Stimulated activated naive CD8-positive, alpha-beta T cell treated with anti-CD3 and anti-CD28 coated beads, Interleukin-15, Interleukin-2, amounts not matched to agents 100 ng/mL and 50 ng/mL, for 24 hours (primary cell): ENCODE measurements at regions not wholly inside any gene's neighbourhood (a gene's known extent, or its start where the extent isn't known, plus 50 kb on each side); places are given as distances from the start of the nearest gene placed in this dataset.

Experiments
- H3K27ac Mint-ChIP-seq: one replicate; pipeline ENCODE4 v1.8.0; 2021; ENCODE audit warnings: mild to moderate bottlenecking, mixed read lengths
- H3K27me3 Mint-ChIP-seq: one replicate; pipeline ENCODE4 v1.8.0; 2021; ENCODE audit warnings: mixed read lengths
- H3K36me3 Mint-ChIP-seq: one replicate; pipeline ENCODE4 v1.8.0; 2021; ENCODE audit warnings: low read depth, mixed read lengths
- H3K4me1 Mint-ChIP-seq: one replicate; pipeline ENCODE4 v1.8.0; 2021; ENCODE audit warnings: low read depth, mixed read lengths
- H3K4me3 Mint-ChIP-seq: one replicate; pipeline ENCODE4 v1.8.0; 2021; ENCODE audit warnings: mild to moderate bottlenecking, mixed read lengths
- H3K9me3 Mint-ChIP-seq: one replicate; pipeline ENCODE4 v1.8.0; 2021; ENCODE audit warnings: mixed read lengths

DNA sequence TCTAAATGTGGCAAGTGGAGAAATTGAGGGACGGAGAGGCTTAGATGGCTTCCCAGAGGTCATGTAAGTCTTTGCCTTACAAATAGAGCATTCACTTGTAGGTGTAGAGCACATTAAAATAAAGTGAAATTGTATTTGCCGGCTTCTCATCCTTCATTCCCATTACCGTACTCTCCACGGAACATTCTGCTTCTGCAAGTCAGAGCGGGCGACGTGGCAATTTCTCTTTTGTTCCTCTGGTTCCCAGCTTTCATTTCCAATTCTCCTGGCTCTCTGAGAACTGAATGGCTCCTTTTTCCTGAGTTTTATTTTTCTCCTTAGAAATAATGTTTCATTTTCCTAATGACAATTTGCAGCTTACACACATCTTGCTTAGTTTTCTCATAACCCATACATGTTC, 51.3 kb upstream of the PFKP start:
- Mint-ChIP-seq H3K4me3 (no peak overlapping the region), H3K36me3 (no peaks in the 10 kb centered on the region), H3K9me3 (peaks cover 4% of the 10 kb centered on the region), H3K27ac (no peak overlapping the region), H3K4me1 (no peaks in the 10 kb centered on the region), H3K27me3 (peaks cover 21% of the 10 kb centered on the region)

- Mint-ChIP-seq H3K4me1 (no peaks in the 10 kb centered on the region), H3K27me3 (peaks cover 21% of the 10 kb centered on the region), H3K36me3 (no peaks in the 10 kb centered on the region), H3K9me3 (peaks cover 4% of the 10 kb centered on the region), H3K27ac (no peak overlapping the region), H3K4me3 (no peak overlapping the region)
Measured at GRCh38 chr10:3014968-3015367, 52.4 kb upstream of the PFKP start.

DNA sequence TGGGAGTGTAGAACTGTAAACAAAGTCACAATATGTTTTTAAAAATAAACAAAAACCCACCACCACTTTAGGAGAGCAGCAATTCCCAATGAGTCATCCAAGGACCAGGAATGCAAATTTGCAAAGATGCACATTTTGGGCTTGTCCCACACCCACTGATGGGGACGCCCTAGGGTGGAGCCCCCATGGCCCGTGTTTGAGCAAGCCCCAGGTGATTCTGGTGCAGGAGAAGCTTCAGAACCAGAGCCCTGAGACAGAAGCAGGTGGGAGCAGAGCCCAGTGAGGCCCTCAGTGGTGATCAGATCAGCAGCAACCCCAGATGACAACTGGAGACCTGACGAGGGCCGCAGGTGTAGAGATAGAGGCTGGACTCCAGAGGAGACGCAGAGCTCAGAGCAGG, 55.1 kb upstream of the PFKP start:
- no peaks in the 10 kb centered on the region for H3K4me1 Mint-ChIP-seq
- H3K4me3 Mint-ChIP-seq, result no peak overlapping the region
- no peaks in the 10 kb centered on the region for H3K36me3 Mint-ChIP-seq
- H3K9me3 Mint-ChIP-seq, result peaks cover 4% of the 10 kb centered on the region
- H3K27me3 Mint-ChIP-seq, result peaks cover 36% of the 10 kb centered on the region
- H3K27ac Mint-ChIP-seq, result no peak overlapping the region

DNA sequence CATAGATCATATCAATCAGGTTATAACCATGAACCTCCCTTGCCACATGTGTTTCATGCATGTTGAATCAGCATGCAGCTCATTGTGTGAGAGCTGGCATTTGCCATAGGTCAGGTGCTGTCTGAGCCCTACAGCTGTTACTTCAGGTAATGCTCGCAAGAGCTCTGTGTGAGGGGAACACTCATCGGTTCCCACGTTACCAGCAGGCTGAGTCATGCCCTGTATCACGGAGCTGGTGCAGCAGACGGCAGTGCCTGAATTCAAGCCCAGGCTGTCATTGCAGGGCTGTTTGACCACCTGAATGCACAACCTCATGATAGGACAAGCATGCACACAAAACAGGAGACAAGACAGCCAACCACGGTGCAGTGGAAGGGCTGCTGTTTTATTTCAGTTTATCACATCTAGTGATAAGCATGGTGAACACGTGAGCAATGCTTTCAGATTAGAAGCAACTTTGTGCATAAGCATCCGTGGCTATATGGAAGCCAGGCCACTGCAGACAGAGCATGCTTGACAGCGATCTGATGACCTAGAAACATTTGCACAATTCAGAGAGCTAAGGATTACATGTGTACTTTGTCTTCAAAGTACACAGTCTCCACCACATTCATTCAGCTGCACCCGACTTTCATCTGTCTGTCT, 56.4 kb upstream of the PFKP start:
- Mint-ChIP-seq H3K4me1 (no peaks in the 10 kb centered on the region), H3K27ac (no peak overlapping the region), H3K36me3 (no peaks in the 10 kb centered on the region), H3K4me3 (no peak overlapping the region), H3K27me3 (peaks cover 44% of the 10 kb centered on the region), H3K9me3 (peaks cover 4% of the 10 kb centered on the region)

DNA sequence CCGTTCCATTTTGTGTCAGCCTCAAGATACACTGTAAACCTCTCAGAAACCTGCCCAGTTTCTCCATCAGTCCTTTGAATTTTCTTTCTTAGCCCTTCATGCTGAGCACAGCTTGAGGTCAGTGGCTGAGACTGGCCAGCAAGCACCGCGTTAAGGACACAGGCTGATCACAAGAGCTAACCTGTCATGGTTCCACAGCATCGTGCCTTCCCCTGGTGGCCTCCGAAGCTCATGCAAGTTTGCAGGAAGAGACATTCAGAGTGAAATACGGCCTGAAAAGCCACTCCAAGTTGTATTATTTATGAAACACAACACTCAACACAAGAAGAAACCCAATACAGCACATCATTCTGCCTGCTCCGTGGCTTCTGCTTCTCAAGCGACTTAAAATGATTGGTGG, 57.0 kb upstream of the PFKP start:
- Mint-ChIP-seq H3K27ac (no peak overlapping the region), H3K27me3 (peaks cover 44% of the 10 kb centered on the region), H3K4me1 (no peaks in the 10 kb centered on the region)

GRCh38 chr10:3009341-3009740, 58.0 kb upstream of the PFKP start:
- Mint-ChIP-seq H3K27ac (no peak overlapping the region), H3K4me3 (no peak overlapping the region), H3K9me3 (peaks cover 4% of the 10 kb centered on the region), H3K36me3 (no peaks in the 10 kb centered on the region), H3K27me3 (peaks cover 44% of the 10 kb centered on the region), H3K4me1 (no peaks in the 10 kb centered on the region)

More for the DNA sequence above, 57.0 kb upstream of the PFKP start:
- no peak overlapping the region for H3K4me3 Mint-ChIP-seq
- no peaks in the 10 kb centered on the region for H3K36me3 Mint-ChIP-seq
- peaks cover 4% of the 10 kb centered on the region for H3K9me3 Mint-ChIP-seq

GRCh38 chr10:3008518-3009195, 58.7 kb upstream of the PFKP start:
- no peak overlapping the region for H3K27ac Mint-ChIP-seq
- H3K9me3 Mint-ChIP-seq, result peaks cover 4% of the 10 kb centered on the region
- peaks cover 42% of the 10 kb centered on the region for H3K27me3 Mint-ChIP-seq

GRCh38 chr10:3006607-3007006, 60.7 kb upstream of the PFKP start:
- Mint-ChIP-seq H3K27me3 (peaks cover 34% of the 10 kb centered on the region), H3K4me1 (no peaks in the 10 kb centered on the region), H3K36me3 (no peaks in the 10 kb centered on the region), H3K27ac (no peak overlapping the region), H3K9me3 (no peaks in the 10 kb centered on the region), H3K4me3 (no peak overlapping the region)

More at GRCh38 chr10:3008518-3009195, 58.7 kb upstream of the PFKP start:
- Mint-ChIP-seq H3K4me1 (no peaks in the 10 kb centered on the region), H3K36me3 (no peaks in the 10 kb centered on the region), H3K4me3 (no peak overlapping the region)

DNA sequence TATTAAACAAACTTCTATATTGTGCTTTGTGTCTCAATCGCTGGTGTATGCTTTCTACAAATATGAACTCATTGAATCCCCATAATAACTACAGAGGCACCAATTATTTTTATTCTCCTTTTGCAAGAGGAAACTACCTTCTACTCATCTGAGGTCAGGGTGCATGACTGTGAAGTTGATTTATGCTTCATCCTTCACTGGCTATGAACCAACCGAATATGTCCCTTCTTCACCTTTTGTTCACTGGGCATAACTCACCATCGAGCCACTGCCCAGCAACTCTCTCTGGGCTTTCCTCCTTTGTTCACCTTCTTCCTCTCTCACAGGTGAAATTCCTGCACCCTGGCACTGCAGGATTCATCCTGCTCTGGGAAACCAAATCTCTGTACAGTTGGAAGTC, 61.3 kb upstream of the PFKP start:
- no peaks in the 10 kb centered on the region for H3K9me3 Mint-ChIP-seq
- H3K27ac Mint-ChIP-seq, result no peak overlapping the region
- peaks cover 34% of the 10 kb centered on the region for H3K27me3 Mint-ChIP-seq
- no peaks in the 10 kb centered on the region for H3K36me3 Mint-ChIP-seq
- H3K4me1 Mint-ChIP-seq, result no peaks in the 10 kb centered on the region
- no peak overlapping the region for H3K4me3 Mint-ChIP-seq

DNA sequence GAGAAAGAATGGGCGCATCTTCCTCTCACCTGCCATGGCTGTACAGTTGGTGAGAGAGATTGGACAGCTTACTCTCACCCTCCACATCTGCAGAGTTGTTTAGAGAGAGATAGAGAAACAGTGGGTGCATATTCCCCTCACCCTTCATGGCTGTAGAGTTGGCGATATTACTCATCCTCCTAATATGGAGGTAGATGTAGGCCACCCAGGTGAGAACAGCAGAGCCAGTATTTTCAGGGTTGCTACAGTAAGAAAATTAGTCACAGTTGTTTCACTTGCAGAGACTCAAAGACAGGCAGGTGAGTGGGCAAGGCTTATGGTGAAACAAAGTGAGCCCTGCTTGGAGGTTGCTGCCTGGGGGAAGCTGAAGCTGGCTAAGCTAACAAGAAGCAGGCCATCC, 65.0 kb upstream of the PFKP start:
- Mint-ChIP-seq H3K4me1 (no peaks in the 10 kb centered on the region), H3K36me3 (no peaks in the 10 kb centered on the region), H3K4me3 (no peak overlapping the region)

DNA sequence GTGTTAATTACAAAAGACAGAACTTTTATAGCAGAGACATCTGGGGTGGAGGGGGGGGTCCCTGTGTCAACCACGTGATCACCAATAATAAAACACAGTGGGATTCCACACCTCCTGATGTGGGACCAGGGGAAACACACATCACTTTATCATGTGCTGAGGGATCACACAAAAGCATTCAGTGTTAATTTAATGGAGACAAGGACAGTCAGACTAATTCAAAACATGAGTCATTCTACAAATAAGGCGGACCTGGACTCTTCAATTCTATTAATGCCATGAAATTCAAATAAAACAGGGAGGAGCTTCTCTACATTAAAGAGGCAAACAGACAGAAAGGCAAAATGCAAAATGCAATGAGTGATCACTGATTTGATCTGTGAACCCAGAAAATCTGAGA, 67.3 kb upstream of the PFKP start:
- no peak overlapping the region for H3K27ac Mint-ChIP-seq
- H3K4me3 Mint-ChIP-seq, result no peak overlapping the region
- no peaks in the 10 kb centered on the region for H3K4me1 Mint-ChIP-seq
- H3K36me3 Mint-ChIP-seq, result no peaks in the 10 kb centered on the region
- H3K9me3 Mint-ChIP-seq, result no peaks in the 10 kb centered on the region
- H3K27me3 Mint-ChIP-seq, result peaks cover 8% of the 10 kb centered on the region

More for the DNA sequence above, 65.0 kb upstream of the PFKP start:
- Mint-ChIP-seq H3K27ac (no peak overlapping the region), H3K9me3 (no peaks in the 10 kb centered on the region), H3K27me3 (peaks cover 12% of the 10 kb centered on the region)

DNA sequence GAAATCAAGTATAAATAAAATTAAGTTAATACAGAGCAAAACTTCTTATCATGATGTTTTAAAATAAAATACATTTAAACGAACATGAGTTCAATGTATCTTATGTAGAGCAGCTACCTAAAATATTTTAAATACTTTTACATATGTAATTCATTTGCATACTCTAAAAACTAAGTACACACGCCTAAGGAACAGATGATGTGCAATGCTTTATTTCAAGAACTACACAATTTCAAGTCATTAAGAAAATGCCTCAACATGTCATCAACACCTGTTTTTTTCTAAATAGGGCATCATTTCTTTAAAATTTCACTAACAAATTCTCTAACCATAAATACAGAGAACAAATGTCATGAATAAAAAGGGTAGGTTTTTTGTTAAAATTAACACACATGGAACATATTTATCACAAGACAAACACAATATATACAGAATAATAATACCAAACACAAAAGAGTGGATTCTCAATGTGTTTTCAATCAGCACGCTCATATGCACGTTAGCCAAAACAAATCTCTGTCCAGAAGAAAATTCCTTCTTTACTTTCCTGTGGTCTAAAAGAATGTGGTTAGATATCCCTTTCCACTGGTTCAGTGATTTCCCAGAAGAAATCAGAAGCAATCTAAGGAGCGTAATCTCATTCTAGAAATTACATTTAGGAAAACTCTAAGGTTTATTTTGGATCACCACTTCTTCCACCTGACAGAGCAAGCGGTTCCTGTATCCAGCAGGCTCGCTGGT, 73.0 kb upstream of the PFKP start:
- no peaks in the 10 kb centered on the region for H3K9me3 Mint-ChIP-seq
- peaks cover 18% of the 10 kb centered on the region for H3K27me3 Mint-ChIP-seq
- H3K27ac Mint-ChIP-seq, result no peak overlapping the region
- H3K4me1 Mint-ChIP-seq, result no peaks in the 10 kb centered on the region
- H3K36me3 Mint-ChIP-seq, result no peaks in the 10 kb centered on the region
- no peak overlapping the region for H3K4me3 Mint-ChIP-seq

- Mint-ChIP-seq H3K4me3 (no peak overlapping the region), H3K9me3 (peaks cover 3% of the 10 kb centered on the region), H3K36me3 (no peaks in the 10 kb centered on the region), H3K4me1 (no peaks in the 10 kb centered on the region), H3K27ac (no peak overlapping the region), H3K27me3 (peaks cover 24% of the 10 kb centered on the region)
Measured at GRCh38 chr10:2993636-2994035, 73.7 kb upstream of the PFKP start.

GRCh38 chr10:2992401-2993198, 74.7 kb upstream of the PFKP start:
- Mint-ChIP-seq H3K4me3 (no peak overlapping the region), H3K27me3 (peaks cover 28% of the 10 kb centered on the region), H3K4me1 (no peaks in the 10 kb centered on the region), H3K27ac (no peak overlapping the region), H3K36me3 (no peaks in the 10 kb centered on the region), H3K9me3 (peaks cover 5% of the 10 kb centered on the region)

DNA sequence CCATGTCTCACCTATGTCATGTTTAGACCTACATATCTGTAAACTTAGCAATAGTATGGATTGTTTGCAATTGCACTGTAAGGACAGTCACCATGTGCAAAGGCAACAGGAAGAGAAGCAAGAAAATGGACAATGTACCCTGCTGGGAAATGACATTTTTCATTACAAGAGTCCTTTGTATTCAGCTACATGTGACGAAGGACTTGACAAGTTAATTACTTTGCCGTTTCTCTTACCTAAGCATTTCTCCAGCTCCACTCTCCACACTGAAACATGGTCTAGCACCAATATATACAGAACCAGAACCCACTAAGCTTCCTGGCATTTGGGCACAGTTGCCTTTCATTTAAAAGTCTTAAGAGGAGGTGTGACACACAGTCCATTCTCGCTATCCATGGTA, 76.6 kb upstream of the PFKP start:
- H3K27ac Mint-ChIP-seq, result no peak overlapping the region
- peaks cover 10% of the 10 kb centered on the region for H3K4me1 Mint-ChIP-seq
- H3K27me3 Mint-ChIP-seq, result peaks cover 40% of the 10 kb centered on the region
- peaks cover 5% of the 10 kb centered on the region for H3K9me3 Mint-ChIP-seq
- H3K36me3 Mint-ChIP-seq, result no peaks in the 10 kb centered on the region
- H3K4me3 Mint-ChIP-seq, result no peak overlapping the region
